HCT116 (cell line): ENCODE measurements at regions not wholly inside any gene's neighbourhood (a gene's known extent, or its start where the extent isn't known, plus 50 kb on each side); places are given as distances from the start of the nearest gene placed in this dataset.

Experiments
- ATAC-seq: fragments of 200-7000 bp; cut with Tn5 transposase; 2 replicates; pipeline ENCODE4 v1.9.1; 2020; ENCODE audit warnings: mild to moderate bottlenecking, moderate library complexity
- BruUV-seq: library from RNA; stranded (reverse); fragments of 400-500 nt; replicated peaks from 2 replicates; lab custom pipeline; 2021; lab: Mats Ljungman, UMichigan
- CTCF ChIA-PET: fragments of 300-600 bp; sonication (Branson Sonifier 250); formaldehyde crosslinking; loops from one replicate; lab custom pipeline; 2021; ENCODE audit warnings: antibody characterized with exemption; lab: Charles Lee
- POLR2A ChIA-PET: fragments of 300-600, 350-600 bp; sonication (Branson Sonifier 250); formaldehyde crosslinking; loops from one replicate; lab custom pipeline; 2021; ENCODE audit warnings: antibody characterized with exemption; lab: Charles Lee
- RAD21 ChIA-PET, 2 experiments: fragments of 300-600 bp; sonication (Branson Sonifier 250); formaldehyde crosslinking; loops; one replicate each; lab custom pipeline; 2023; ENCODE audit warnings: low total read pairs in 2 of 2; ENCODE audit not compliant: uncharacterized antibody in 2 of 2, unreplicated experiment in 2 of 2, low non-redundant PET in 1 of 2; lab: Charles Lee
- DNase-seq: peaks from one replicate; pipeline ENCODE4 v3.0.0-alpha.2; 2010; ENCODE audit warnings: low read depth, low spot score
- H2AFZ ChIP-seq: fragments of 200-600 bp; shearing (Covaris generic), sonication (generic); 2 replicates; pipeline ENCODE4 v1.6.1; 2017; ENCODE audit warnings: low read depth, mixed run types, mixed read lengths, antibody characterized with exemption, low read length; ENCODE audit not compliant: poor library complexity, severe bottlenecking
- H3K27ac ChIP-seq: 2 replicates; pipeline ENCODE4 v1.5.1; 2012; ENCODE audit warnings: low read depth, low read length
- H3K27me3 ChIP-seq: fragments of 200-600 bp; sonication (generic); 2 replicates; pipeline ENCODE4 v1.6.1; 2016; ENCODE audit warnings: mixed run types, low read length, mixed read lengths; ENCODE audit not compliant: insufficient read depth
- H3K36me3 ChIP-seq, 2 experiments: fragments of 200-500 bp in 1 of 2; fragments of 200-600 bp in 1 of 2; sonication (Bioruptor generic) in 1 of 2; sonication (generic) in 1 of 2; 2 replicates each; pipeline versions ENCODE4 v1.5.1 to v1.6.1; 2014 to 2016; ENCODE audit warnings: low read length in 2 of 2, inconsistent platforms in 1 of 2, mixed read lengths in 1 of 2, mixed run types in 1 of 2; ENCODE audit not compliant: insufficient read depth in 2 of 2, control insufficient read depth in 1 of 2
- H3K4me1 ChIP-seq, 2 experiments: fragments of 200-600 bp in 1 of 2; sonication (generic) in 1 of 2; 2 replicates each; pipeline versions ENCODE4 v1.5.1 to v1.6.1; 2012 to 2017; ENCODE audit warnings: low read length in 2 of 2, inconsistent platforms in 1 of 2, mild to moderate bottlenecking in 1 of 2, mixed read lengths in 1 of 2, mixed run types in 1 of 2, moderate library complexity in 1 of 2; ENCODE audit not compliant: insufficient read depth in 2 of 2, control insufficient read depth in 1 of 2
- H3K4me2 ChIP-seq: fragments of 200-600 bp; sonication (generic); 2 replicates; pipeline ENCODE4 v1.6.1; 2017; ENCODE audit warnings: mixed run types, low read length, mixed read lengths
- H3K4me3 ChIP-seq, 2 experiments: fragments of 200-600 bp in 1 of 2; sonication (generic) in 1 of 2; replicated peaks in 1 of 2; 2 replicates each; pipeline ENCODE4 v1.5.1; 2011 to 2016; ENCODE audit warnings: low read length in 2 of 2, control low read depth in 1 of 2, low read depth in 1 of 2, mild to moderate bottlenecking in 1 of 2, mixed read lengths in 1 of 2, mixed run types in 1 of 2
- H3K79me2 ChIP-seq: fragments of 200-600 bp; sonication (generic); 2 replicates; pipeline ENCODE4 v1.6.1; 2017; ENCODE audit warnings: mild to moderate bottlenecking, mixed run types, low read length, moderate library complexity, mixed read lengths; ENCODE audit not compliant: insufficient read depth
- H3K9ac ChIP-seq: fragments of 200-600 bp; sonication (generic); 2 replicates; pipeline ENCODE4 v1.6.1; 2016; ENCODE audit warnings: low read length, mixed read lengths
- H3K9me2 ChIP-seq: fragments of 200-600 bp; sonication (generic), shearing (Covaris generic); 2 replicates; pipeline ENCODE4 v1.6.1; 2017; ENCODE audit warnings: mixed run types, mild to moderate bottlenecking, moderate library complexity; ENCODE audit not compliant: insufficient read depth
- H3K9me3 ChIP-seq, 2 experiments: fragments of 200-500 bp in 1 of 2; fragments of 200-600 bp in 1 of 2; sonication (Bioruptor generic) in 1 of 2; sonication (generic) in 1 of 2; 2 replicates each; pipeline ENCODE4 v1.6.1; 2014 to 2017; ENCODE audit warnings: low read length in 2 of 2, mixed read lengths in 2 of 2, inconsistent platforms in 1 of 2, low read depth in 1 of 2, mild to moderate bottlenecking in 1 of 2, mixed run types in 1 of 2, moderate library complexity in 1 of 2; ENCODE audit not compliant: control insufficient read depth in 1 of 2, insufficient read depth in 1 of 2
- H4K20me1 ChIP-seq: fragments of 200-600 bp; sonication (generic), shearing (Covaris generic); 2 replicates; pipeline ENCODE4 v1.6.1; 2017; ENCODE audit warnings: mixed run types, mild to moderate bottlenecking, moderate library complexity; ENCODE audit not compliant: insufficient read depth
- ATF3 ChIP-seq: IDR thresholded peaks from 2 replicates; pipeline ENCODE4 v1.6.1; 2012
- CBX3 ChIP-seq: IDR thresholded peaks from 2 replicates; pipeline ENCODE4 v1.6.1; 2012; ENCODE audit warnings: low read depth
- CEBPB ChIP-seq: IDR thresholded peaks from 2 replicates; pipeline ENCODE4 v1.6.1; 2012; ENCODE audit warnings: low read depth
- EGR1 ChIP-seq: IDR thresholded peaks from 2 replicates; pipeline ENCODE4 v1.6.1; 2012; ENCODE audit warnings: low read depth
- FOSL1 ChIP-seq: IDR thresholded peaks from 2 replicates; pipeline ENCODE4 v1.6.1; 2012; ENCODE audit warnings: low read depth
- JUND ChIP-seq: IDR thresholded peaks from 2 replicates; pipeline ENCODE4 v1.6.1; 2012
- MAX ChIP-seq: IDR thresholded peaks from 2 replicates; pipeline ENCODE4 v1.6.1; 2012
- POLR2A ChIP-seq: IDR thresholded peaks from 2 replicates; pipeline ENCODE4 v1.7.0; 2011; ENCODE audit warnings: borderline replicate concordance; ENCODE audit not compliant: insufficient read depth, insufficient read length; ENCODE audit errors: extremely low read depth
- POLR2AphosphoS5 ChIP-seq: IDR thresholded peaks from 2 replicates; pipeline ENCODE4 v1.6.1; 2011; ENCODE audit warnings: mild to moderate bottlenecking, low read depth, low read length, moderate library complexity
- RAD21 ChIP-seq: IDR thresholded peaks from 2 replicates; pipeline ENCODE4 v1.6.1; 2012; ENCODE audit warnings: low read depth, mild to moderate bottlenecking
- REST ChIP-seq: IDR thresholded peaks from 2 replicates; pipeline ENCODE4 v1.6.1; 2012; ENCODE audit warnings: low read depth
- ZBTB33 ChIP-seq: IDR thresholded peaks from 2 replicates; pipeline ENCODE4 v1.6.1; 2011; ENCODE audit warnings: mild to moderate bottlenecking, low read length, moderate library complexity; ENCODE audit not compliant: insufficient replicate concordance; ENCODE audit errors: extremely low read depth
- ZNF274 ChIP-seq: fragments of 200-500 bp; sonication (Bioruptor generic); IDR thresholded peaks from 2 replicates; pipeline ENCODE4 v1.6.1; 2014; ENCODE audit warnings: mild to moderate bottlenecking, low read depth, low read length, inconsistent platforms
- intact Hi-C: fragments of 100-400 bp; cut with micrococcal nuclease; formaldehyde crosslinking; loops from 2 replicates; pipeline ENCODE4 v1.10.0; 2022

- no peak for TF ChIP-seq REST
- no peak for TF ChIP-seq FOSL1
- no peak for TF ChIP-seq POLR2AphosphoS5
- TF ChIP-seq CEBPB = no peak
- TF ChIP-seq, all 23 proteins: peak for 0
Observed at GRCh38 chr2:200193791-200194190, 112.7 kb upstream of the SPATS2L start (continued).

GRCh38 chr2:200194746-200195145 lies 111.7 kb upstream of the SPATS2L start:
- TF ChIP-seq CBX3 = no peak
- no peak for TF ChIP-seq RAD21
- TF ChIP-seq ATF3 = no peak
- no peak for TF ChIP-seq JUND
- TF ChIP-seq FOSL1 = no peak
- TF ChIP-seq ZNF274 = no peak
- no peak for TF ChIP-seq ZBTB33
- no peak for TF ChIP-seq REST
- TF ChIP-seq POLR2A = no peak
- no peak for TF ChIP-seq MAX
- TF ChIP-seq EGR1 = no peak
- Histone ChIP-seq H3K27ac (no peak overlapping the region), H3K27me3 (no peaks in the 10 kb centered on the region), H3K9ac (no peak overlapping the region), H3K9me3 (no peaks in the 10 kb centered on the region), H3K4me1 (peaks cover 0 to 6% of the 10 kb centered on the region in 2 experiments; a peak in 2 of 4 replicates), H3K4me2 (no peak overlapping the region), H3K9me2 (no peaks in the 10 kb centered on the region), H4K20me1 (no peaks in the 10 kb centered on the region), H3K79me2 (no peaks in the 10 kb centered on the region), H3K36me3 (no peaks in the 10 kb centered on the region), H2AFZ (no peak overlapping the region), H3K4me3 (no peak overlapping the region)
- no peak for ATAC-seq
- no peak for DNase-seq
- intact Hi-C loops = no loop called here
- no TSS peak for BruUV-seq
- ChIA-PET POLR2A (no interaction called here), CTCF (no interaction called here), RAD21 (no interaction called here)
